ENCODE measurements at regions not wholly inside any gene's neighbourhood (a gene's known extent, or its start where the extent isn't known, plus 50 kb on each side); places are given as distances from the start of the nearest gene placed in this dataset.

DNA sequence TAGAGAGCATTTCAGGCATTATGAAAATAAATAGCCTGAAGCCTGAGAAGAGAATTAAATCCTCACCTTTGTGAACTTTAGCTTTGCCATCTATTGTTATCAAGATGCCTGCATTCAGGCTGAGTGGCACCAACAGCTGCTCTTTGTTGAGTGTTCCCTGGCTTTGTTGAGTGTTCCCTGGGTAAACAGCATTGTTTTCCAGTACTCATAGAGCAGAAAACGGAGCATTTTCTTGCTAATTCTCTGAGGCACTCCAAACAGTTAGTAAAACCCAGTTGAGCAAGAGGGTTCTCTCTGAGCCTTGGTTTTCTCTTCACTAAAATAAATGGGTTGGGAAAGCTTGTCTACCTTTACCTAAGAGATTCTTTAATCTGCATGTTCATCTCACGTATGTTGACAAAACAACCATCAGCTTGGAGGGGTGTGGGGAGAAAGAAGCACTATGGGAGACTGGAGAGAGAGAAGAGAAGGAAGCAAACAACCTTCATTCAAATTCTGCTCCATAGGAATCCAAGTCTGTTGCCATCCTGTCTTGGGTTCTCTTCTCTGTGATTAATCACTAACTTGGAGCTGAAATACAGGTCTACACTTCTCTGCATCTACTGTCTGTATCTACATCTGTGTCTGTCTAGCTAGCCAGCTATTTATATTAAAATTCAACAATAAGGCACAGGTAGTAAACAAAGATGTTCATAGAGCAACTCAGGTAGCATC is 567.0 kb upstream of the SOX11 start:
- TF ChIP-seq, protein P1, sequence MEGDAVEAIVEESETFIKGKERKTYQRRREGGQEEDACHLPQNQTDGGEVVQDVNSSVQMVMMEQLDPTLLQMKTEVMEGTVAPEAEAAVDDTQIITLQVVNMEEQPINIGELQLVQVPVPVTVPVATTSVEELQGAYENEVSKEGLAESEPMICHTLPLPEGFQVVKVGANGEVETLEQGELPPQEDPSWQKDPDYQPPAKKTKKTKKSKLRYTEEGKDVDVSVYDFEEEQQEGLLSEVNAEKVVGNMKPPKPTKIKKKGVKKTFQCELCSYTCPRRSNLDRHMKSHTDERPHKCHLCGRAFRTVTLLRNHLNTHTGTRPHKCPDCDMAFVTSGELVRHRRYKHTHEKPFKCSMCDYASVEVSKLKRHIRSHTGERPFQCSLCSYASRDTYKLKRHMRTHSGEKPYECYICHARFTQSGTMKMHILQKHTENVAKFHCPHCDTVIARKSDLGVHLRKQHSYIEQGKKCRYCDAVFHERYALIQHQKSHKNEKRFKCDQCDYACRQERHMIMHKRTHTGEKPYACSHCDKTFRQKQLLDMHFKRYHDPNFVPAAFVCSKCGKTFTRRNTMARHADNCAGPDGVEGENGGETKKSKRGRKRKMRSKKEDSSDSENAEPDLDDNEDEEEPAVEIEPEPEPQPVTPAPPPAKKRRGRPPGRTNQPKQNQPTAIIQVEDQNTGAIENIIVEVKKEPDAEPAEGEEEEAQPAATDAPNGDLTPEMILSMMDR (IDR thresholded peaks at IDR 0.05; ENCODE audit: low read depth, low read length, poor library complexity, severe bottlenecking): no peak
- TF ChIP-seq EZH2phosphoT487 (IDR thresholded peaks at IDR 0.05; ENCODE audit: borderline replicate concordance, low read length): no peak
